ENCODE measurements at regions not wholly inside any gene's neighbourhood (a gene's known extent, or its start where the extent isn't known, plus 50 kb on each side); places are given as distances from the start of the nearest gene placed in this dataset.

DNA sequence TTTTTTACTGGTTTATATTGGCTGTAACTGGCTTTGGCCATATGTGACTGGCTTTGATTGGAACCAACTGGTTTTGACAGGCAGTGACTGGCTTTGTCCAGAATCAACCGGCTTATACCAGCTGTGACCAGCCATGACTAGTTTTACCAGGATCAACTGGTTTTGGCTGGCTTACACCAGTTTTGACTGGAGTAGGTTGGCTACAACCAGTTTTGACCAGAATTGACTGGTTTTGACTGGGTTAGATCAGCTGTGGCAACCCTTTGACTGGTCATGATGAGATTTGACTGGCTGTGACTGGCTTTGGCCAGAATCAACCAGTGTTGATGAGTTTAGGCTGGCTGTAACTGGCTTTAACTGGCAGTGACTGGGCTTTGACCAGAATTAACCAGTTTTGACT is 169.2 kb upstream of the AMOT start:
- TF ChIP-seq, protein P1, sequence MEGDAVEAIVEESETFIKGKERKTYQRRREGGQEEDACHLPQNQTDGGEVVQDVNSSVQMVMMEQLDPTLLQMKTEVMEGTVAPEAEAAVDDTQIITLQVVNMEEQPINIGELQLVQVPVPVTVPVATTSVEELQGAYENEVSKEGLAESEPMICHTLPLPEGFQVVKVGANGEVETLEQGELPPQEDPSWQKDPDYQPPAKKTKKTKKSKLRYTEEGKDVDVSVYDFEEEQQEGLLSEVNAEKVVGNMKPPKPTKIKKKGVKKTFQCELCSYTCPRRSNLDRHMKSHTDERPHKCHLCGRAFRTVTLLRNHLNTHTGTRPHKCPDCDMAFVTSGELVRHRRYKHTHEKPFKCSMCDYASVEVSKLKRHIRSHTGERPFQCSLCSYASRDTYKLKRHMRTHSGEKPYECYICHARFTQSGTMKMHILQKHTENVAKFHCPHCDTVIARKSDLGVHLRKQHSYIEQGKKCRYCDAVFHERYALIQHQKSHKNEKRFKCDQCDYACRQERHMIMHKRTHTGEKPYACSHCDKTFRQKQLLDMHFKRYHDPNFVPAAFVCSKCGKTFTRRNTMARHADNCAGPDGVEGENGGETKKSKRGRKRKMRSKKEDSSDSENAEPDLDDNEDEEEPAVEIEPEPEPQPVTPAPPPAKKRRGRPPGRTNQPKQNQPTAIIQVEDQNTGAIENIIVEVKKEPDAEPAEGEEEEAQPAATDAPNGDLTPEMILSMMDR (IDR thresholded peaks at IDR 0.05; ENCODE audit: insufficient read depth, low read depth, low read length) = no peak
- no peak for DNase-seq (ENCODE audit: low read depth)
- ChIA-PET CTCF (no interaction called here), POLR2A (no interaction called here)
- Histone ChIP-seq H3K36me3 (ENCODE audit: control insufficient read depth, insufficient read depth, low read length) (no peaks in the 10 kb centered on the region), H3K4me3 (ENCODE audit: low read depth, low read length) (no peak overlapping the region), H3K27me3 (ENCODE audit: control insufficient read depth, insufficient read depth, low read length) (no peaks in the 10 kb centered on the region)

DNA sequence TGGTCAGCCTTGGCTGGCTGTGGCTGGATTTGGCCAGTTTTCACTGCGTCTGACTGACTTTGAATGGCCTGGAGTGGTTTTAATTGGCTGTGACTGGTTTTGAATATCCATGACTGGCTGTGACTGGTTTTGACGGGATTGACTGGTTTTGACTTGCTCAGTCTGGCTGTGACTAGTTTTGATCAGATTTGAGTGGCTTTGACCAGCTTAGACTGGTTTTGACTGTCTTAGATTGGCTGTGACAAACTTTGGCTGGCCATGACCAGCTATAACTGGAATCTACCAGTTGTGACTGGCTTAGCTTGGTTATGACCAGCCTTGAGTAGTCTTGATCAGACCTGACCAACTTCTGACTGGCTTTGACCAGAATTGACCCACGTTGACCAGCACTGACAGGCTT is 168.4 kb upstream of the AMOT start:
- ChIA-PET POLR2A (no interaction called here), CTCF (no interaction called here)
- TF ChIP-seq, protein P1 (IDR thresholded peaks at IDR 0.05; ENCODE audit: insufficient read depth, low read depth, low read length) = no peak
- H3K27me3 ChIP-seq (ENCODE audit: control insufficient read depth, insufficient read depth, low read length) = no peaks in the 10 kb centered on the region
- H3K4me3 ChIP-seq (ENCODE audit: low read depth, low read length) = no peak overlapping the region
- no peaks in the 10 kb centered on the region for H3K36me3 ChIP-seq (ENCODE audit: control insufficient read depth, insufficient read depth, low read length)
- DNase-seq (ENCODE audit: low read depth) = no peak

DNA sequence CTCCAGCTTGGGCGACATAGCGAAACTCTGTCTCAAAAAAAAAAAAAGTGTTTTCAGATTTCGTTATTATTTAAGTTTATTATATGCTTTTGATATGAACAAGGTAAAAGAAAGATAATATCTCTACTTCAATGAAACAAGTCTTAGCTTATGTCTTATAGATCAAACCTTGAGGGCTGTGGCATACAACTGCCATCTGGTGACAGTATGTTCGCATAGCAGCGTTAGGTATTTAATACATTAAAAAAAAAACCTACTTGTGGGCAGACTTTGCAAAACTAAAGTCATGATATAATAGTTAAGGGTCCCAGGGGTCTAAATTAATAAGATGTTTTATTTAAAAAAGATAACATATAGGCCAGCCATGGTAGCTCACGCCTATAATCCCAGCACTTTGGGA is 161.2 kb upstream of the AMOT start:
- H3K36me3 ChIP-seq (ENCODE audit: control insufficient read depth, insufficient read depth, low read length) = no peaks in the 10 kb centered on the region
- H3K27me3 ChIP-seq (ENCODE audit: control insufficient read depth, insufficient read depth, low read length) = no peaks in the 10 kb centered on the region
- TF ChIP-seq, protein P1 (IDR thresholded peaks at IDR 0.05; ENCODE audit: insufficient read depth, low read depth, low read length) = no peak
- DNase-seq (ENCODE audit: low read depth) = no peak
- CTCF ChIA-PET = interaction anchor here (0.6 kb wide), 1 partner anchor 22 kb away, joined by 4 read pairs; no protein-coding TSS in a partner anchor
- no peak overlapping the region for H3K4me3 ChIP-seq (ENCODE audit: low read depth, low read length)
- POLR2A ChIA-PET = no interaction called here

DNA sequence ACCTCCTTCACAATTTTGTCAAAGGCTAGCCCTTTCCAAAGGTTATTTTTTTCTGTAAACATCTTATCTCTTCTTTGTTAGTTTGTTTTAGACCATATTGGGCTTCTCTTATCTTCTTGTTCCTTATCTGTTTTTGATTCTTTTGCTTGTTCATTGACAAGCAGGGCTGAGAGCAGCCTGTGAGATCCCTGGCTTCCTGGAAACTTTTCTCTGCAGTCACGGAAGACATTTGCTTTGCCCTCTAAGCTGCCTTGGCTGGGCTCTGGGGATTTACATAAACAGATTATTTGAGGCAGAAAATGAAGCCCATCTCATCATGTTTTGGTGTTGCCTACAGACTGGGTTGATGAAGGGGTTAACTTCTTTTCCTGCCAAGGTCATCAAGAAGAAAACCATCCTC is 157.4 kb upstream of the AMOT start:
- TF ChIP-seq, protein P1 (IDR thresholded peaks at IDR 0.05; ENCODE audit: insufficient read depth, low read depth, low read length) = no peak
- DNase-seq (ENCODE audit: low read depth) = no peak
- ChIA-PET POLR2A (no interaction called here), CTCF (no interaction called here)
- Histone ChIP-seq H3K4me3 (ENCODE audit: low read depth, low read length) (no peak overlapping the region), H3K36me3 (ENCODE audit: control insufficient read depth, insufficient read depth, low read length) (no peaks in the 10 kb centered on the region), H3K27me3 (ENCODE audit: control insufficient read depth, insufficient read depth, low read length) (no peaks in the 10 kb centered on the region)

DNA sequence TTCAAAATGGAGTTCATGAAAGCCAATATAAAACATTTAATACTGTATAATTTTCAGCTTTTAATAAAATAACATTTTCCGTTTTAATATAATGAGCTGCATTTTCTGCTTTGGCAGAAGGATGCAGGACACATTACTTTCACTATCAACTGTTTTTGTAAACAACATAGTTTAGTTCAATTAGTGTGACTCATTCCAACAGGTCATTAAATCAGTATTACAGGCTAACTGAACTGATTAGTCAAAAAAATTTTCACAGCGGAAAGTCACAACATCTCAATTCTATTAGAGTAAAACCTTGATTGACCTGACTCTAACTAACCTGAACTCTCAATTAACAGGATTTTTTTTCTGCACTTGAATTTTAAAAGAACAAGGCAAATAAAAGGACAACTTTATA is 151.2 kb upstream of the AMOT start:
- Histone ChIP-seq H3K27me3 (ENCODE audit: control insufficient read depth, insufficient read depth, low read length) (no peaks in the 10 kb centered on the region), H3K4me3 (ENCODE audit: low read depth, low read length) (no peak overlapping the region), H3K36me3 (ENCODE audit: control insufficient read depth, insufficient read depth, low read length) (no peaks in the 10 kb centered on the region)
- POLR2A ChIA-PET = no interaction called here
- TF ChIP-seq, protein P1 (IDR thresholded peaks at IDR 0.05; ENCODE audit: insufficient read depth, low read depth, low read length) = no peak
- no peak for DNase-seq (ENCODE audit: low read depth)
- CTCF ChIA-PET = no interaction called here
